ENCODE measurements at regions not wholly inside any gene's neighbourhood (a gene's known extent, or its start where the extent isn't known, plus 50 kb on each side); places are given as distances from the start of the nearest gene placed in this dataset.
"Not testable (repeated sequence)": the region's sequence is repeated elsewhere in the genome, so short reads cannot be mapped to it uniquely, and the experiment has no call there.

DNA sequence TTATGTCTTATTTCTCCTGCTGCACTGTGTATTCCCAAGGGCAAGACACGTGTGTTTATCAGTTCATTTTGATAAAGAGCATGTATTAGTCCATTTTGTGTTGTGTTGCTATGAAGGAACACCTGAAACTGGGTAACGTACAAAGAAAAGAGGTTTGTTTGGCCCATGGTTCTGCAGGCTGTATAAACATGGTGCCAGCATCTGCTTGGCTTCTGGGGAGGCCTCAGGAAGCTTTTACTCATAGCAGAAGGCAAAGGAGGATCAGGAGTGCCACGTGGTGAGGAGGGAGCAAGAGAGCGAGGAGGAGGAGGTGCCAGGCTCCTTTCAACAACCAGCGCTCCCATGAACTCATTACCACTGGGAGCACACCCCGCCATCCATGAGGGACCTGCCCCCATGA lies 214.0 kb downstream of the UQCRFS1 start:
- ChIA-PET CTCF (no interaction called here), POLR2A (no interaction called here)
- DNase-seq (ENCODE audit: extremely low spot score): no peak
- TF ChIP-seq, protein P1, sequence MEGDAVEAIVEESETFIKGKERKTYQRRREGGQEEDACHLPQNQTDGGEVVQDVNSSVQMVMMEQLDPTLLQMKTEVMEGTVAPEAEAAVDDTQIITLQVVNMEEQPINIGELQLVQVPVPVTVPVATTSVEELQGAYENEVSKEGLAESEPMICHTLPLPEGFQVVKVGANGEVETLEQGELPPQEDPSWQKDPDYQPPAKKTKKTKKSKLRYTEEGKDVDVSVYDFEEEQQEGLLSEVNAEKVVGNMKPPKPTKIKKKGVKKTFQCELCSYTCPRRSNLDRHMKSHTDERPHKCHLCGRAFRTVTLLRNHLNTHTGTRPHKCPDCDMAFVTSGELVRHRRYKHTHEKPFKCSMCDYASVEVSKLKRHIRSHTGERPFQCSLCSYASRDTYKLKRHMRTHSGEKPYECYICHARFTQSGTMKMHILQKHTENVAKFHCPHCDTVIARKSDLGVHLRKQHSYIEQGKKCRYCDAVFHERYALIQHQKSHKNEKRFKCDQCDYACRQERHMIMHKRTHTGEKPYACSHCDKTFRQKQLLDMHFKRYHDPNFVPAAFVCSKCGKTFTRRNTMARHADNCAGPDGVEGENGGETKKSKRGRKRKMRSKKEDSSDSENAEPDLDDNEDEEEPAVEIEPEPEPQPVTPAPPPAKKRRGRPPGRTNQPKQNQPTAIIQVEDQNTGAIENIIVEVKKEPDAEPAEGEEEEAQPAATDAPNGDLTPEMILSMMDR (IDR thresholded peaks at IDR 0.05; ENCODE audit: control extremely low read depth, extremely low read depth, low read depth, missing control alignments): no peak

DNA sequence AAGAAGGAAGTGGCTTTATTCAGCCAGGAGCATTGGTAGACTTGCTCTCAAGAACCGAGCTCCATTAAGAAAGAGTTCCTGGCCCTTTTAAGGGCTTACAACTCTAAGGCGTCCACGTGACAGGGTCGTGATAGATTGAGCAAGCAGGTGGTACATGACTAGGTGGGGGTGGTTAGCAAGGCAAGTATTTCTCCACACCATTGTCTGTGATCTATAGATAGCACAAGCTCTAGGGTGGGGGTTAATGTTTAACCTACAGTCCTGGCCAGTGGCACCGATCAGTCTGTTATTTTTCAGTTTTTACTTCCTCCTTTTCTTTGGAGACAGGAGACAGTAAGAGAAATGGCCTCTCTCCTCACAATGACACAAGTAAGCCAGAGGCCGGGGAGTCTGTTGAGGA lies 215.1 kb downstream of the UQCRFS1 start:
- POLR2A ChIA-PET; CTCF ChIA-PET; DNase-seq (ENCODE audit: extremely low spot score): not testable (repeated sequence)

DNA sequence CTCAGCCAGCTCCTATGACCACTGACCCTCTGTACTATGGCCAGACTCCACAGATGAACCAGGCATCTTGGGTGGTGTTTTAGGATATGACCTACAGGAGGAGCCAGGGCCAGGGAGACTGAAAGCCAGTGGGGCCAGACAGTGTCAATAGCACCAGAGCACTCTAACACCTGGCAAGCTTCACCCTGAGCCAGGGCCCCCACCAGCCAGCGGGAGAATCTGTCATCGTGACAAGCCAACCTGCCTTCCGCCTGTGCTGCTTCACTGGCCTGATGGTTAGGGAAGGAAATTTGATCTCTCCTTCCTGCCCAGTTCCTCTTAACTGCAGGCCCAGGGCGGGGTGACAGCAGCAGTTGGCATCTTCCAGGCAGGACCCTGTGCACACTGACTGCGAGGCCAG lies 222.4 kb downstream of the UQCRFS1 start:
- TF ChIP-seq, protein P1 (IDR thresholded peaks at IDR 0.05; ENCODE audit: control extremely low read depth, extremely low read depth, low read depth, missing control alignments): no peak
- ChIA-PET CTCF (no interaction called here), POLR2A (no interaction called here)
- DNase-seq (ENCODE audit: extremely low spot score): no peak

DNA sequence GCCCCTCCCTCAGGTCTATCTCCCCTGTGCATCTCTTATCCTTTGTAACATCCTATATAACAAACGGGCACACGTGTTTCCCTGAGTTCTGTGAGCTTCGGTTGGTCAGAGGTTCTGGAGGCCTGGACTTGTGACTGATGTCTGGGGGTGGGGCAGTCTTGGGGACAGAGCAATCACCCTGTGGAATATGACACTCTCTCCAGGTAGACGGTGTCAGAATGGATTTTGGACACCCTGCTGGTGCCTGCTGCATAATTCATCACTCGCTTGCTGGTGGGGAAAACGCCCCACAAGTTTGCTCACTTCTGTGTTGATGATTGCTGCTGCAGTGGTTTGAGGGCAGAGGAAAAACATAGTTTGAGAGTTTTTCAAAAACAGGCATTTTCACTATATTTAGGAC lies 223.2 kb downstream of the UQCRFS1 start:
- DNase-seq (ENCODE audit: extremely low spot score): no peak
- ChIA-PET POLR2A (no interaction called here), CTCF (interaction anchor here (1.0 kb wide), 1 partner anchor 15 kb away, joined by 3 read pairs; no protein-coding TSS in a partner anchor)
- TF ChIP-seq, protein P1 (IDR thresholded peaks at IDR 0.05; ENCODE audit: control extremely low read depth, extremely low read depth, low read depth, missing control alignments): no peak

DNA sequence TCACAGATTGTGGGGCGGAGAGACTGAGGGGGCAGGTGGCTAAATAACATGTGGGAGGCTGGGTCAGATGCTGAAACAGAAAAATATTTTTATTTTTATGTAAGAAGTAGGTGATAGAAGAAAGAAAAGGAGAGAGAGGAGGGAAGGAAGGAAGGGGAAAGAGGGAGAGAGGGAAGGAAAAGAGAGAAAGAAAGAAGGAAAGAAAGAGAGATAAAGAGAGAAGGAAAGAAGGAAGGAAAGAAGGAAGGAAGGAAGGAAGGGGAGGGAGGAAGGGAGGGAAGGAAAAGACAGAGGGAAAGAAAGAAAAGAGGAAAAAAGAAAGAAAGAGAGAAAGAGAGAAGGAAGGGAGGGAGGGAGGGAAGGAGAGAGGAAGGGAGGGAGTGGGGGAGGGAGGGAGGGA lies 224.9 kb downstream of the UQCRFS1 start:
- TF ChIP-seq, protein P1 (IDR thresholded peaks at IDR 0.05; ENCODE audit: control extremely low read depth, extremely low read depth, low read depth, missing control alignments): no peak
- no peak for DNase-seq (ENCODE audit: extremely low spot score)
- ChIA-PET POLR2A (no interaction called here), CTCF (no interaction called here)

DNA sequence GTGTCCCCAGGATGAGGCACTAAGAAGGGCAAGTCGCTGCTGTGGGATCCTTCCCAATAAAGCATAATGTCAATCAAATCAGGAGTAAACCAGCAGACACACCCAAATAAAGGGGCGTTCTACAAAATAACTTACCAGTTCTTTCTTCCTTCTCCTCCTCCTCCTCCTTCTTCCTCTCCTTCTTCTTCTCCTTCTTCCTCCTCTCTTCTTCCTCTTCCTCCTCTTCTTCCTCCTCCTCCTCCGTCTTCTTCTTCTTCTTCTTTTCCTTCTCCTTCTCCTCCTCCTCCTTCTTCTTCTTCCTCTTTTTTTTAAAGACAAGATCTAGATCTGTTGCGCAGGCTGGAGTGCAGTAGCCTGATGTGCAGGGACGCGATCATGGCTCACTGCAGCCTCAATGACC lies 225.8 kb downstream of the UQCRFS1 start:
- TF ChIP-seq, protein P1 (IDR thresholded peaks at IDR 0.05; ENCODE audit: control extremely low read depth, extremely low read depth, low read depth, missing control alignments): no peak
- DNase-seq (ENCODE audit: extremely low spot score): no peak
- ChIA-PET CTCF (no interaction called here), POLR2A (no interaction called here)

DNA sequence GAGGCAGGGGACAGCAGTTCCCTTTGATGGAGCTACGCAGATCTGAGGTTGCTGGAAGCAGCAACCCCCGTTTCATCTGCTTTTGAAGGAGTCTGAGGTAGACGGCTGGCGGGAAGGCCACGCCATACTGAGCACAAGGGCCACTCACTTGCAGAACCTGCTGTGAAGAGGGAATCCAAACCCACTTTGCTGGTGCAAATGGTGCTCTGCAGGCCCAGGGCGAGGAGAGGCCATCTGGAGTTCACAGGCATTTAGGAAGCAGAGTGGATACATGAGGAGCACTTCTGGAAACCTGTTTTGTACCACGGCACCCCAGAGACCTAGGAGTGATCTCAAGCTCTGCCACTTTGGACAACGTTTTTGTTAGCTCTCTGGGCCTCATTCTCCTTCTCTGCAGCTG lies 227.8 kb downstream of the UQCRFS1 start:
- TF ChIP-seq, protein P1 (IDR thresholded peaks at IDR 0.05; ENCODE audit: control extremely low read depth, extremely low read depth, low read depth, missing control alignments): no peak
- ChIA-PET CTCF (no interaction called here), POLR2A (no interaction called here)
- no peak for DNase-seq (ENCODE audit: extremely low spot score)
